ENCODE measurements at regions not wholly inside any gene's neighbourhood (a gene's known extent, or its start where the extent isn't known, plus 50 kb on each side); places are given as distances from the start of the nearest gene placed in this dataset.

DNA sequence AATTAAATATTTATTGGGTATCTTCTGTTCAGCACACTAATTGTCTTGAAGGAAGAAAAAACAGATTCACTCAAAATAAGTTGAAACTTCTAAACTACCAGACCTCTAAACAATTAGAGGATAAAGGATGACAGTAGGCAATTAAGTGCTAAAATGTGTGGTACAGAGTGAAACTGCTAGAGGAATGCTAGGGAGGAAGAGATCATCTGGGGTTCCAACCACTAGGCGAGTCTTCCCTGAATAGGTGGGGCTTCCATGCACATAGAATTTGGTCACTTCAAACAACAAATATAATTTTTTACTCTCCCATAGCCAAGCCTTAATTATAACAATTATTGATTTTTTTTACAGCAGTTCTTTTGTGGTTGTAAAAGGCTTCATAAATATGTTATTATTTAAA is 559.0 kb upstream of the ZEB2 start:
- DNase-seq: no peak

DNA sequence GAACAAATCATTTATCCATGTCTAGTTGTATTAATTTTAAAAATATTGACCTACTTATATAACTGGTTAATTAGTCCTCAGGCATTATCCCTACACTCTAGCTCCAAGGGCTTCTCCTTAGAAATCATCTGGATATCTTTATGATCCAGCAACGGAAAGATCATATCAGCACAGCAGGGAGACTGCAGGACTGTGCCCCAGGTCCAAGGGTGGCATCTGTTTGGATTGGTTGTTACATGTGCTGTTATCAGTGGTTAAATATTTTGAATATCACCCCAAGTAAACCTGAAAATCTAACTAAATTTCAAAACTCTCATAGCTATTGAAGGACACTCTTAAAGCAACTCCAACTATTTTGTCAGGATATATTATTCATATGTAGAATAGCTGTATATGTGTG is 556.2 kb upstream of the ZEB2 start:
- no peak for DNase-seq

DNA sequence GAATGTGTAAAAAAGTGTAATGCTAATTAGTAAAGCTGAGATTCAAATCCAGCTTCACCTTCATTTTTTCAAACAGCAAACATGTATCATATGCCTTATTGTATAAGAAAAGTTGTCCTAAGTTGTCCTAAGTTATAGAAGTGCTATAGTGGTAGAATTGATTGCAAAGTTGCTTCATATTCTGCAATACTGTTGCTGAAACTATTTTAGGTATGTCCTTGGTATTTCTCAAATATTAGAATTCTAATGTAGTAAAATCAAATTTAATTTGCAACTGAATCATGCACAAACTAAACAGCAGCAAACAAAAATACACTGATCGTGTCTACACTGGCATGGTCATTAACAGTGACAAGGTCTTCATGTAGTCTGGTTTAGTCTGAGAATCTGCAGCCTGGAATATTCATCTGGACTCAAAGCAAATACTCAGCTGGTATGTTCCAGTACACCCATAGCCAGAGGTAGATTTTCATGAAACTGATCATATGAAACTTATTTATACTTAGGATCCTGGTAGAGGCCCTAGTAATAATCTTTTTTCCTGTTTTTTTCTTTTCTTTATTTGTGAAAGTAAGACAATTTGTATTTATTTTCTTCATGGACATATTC is 555.6 kb upstream of the ZEB2 start:
- no peak for DNase-seq

DNA sequence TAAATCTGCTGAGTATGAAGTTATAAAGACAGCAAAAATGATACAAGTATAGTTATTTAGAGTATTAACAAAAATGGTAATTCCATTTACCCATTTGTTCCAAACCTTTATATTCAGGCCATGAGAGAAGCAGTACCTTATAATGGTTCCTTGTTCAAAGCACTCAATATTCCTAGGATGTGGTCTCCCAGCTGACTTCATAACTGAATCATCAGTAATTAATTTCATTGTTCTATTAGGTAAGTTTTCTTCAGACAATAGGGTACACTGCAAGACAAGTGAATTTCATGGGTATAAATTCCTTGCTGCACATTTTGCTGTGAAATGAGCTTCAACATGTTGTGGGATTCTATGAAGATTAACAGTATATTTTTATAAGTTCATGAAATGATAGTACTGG is 550.8 kb upstream of the ZEB2 start:
- no peak for DNase-seq

DNA sequence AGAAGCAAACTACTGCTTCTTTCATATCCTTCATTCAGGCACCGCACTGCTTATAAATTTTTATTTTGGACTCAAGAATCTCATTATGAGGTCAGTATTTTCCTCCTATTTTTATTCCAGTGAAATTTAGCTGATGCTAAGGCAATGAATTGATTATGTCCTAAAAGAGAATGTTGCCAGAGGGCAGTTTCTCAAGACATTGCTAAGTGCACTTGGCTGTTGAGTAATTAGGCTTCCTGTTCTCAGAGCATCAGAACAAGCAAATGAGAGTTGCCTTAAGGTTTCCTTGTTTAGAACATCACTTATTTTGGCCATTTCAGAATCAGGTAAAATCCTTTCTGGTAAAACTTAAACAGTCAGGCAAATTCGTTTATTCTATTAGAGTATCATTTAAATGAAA is 548.6 kb upstream of the ZEB2 start:
- no peak for DNase-seq

DNA sequence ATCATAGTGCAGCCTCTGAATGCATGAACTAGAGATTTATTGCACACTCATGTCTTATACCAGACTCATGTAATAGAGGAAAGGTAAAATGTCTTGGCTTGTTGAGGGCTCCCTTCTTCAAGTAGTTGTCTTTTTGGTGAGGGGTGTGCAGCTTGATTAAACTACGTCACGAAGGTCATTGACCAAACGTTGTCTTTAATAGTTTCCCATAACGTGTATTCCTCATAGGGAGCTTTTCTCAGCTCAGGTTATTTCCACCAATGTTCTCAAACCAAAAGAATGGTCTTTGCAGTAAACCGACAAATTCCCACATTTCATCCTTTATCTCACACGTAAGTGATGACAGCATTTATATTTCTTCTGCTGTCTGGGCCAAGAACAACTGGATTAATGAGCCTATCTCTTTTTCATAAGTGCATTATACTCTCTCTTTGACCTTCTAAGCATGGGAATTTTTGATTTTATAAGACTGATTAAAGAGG is 547.7 kb upstream of the ZEB2 start:
- DNase-seq: no peak

DNA sequence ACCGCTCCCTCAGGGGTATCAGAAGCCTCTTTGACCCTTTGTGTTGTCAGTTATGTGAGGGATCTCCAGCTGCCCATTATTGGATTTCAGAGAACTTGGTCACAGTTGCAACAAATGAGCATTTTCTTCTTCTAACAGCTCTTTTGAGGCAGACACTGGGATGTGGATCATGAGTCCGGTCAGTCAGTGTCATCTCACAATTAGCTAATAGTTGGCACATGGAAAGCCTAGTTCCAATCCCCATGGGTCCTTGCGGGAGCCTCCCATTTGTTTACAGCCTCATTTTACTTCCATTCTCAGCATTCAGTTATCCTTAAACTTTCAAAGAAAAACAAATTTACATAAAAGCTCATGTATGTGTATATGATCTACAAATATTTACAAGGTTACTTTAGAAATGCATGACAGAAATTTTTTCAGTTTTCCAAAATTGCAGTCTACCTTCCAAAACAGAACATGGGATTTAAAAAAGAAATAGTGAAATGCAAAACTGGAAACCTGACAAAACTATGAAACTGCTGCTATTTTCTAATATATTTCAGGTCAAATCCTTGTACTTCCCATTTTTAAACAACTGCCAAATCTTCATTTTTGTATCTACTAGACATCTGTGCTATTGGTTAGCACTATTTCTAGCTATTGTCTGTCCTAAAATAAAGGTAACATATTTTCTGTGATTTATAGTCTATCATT is 547.1 kb upstream of the ZEB2 start:
- DNase-seq: no peak

DNA sequence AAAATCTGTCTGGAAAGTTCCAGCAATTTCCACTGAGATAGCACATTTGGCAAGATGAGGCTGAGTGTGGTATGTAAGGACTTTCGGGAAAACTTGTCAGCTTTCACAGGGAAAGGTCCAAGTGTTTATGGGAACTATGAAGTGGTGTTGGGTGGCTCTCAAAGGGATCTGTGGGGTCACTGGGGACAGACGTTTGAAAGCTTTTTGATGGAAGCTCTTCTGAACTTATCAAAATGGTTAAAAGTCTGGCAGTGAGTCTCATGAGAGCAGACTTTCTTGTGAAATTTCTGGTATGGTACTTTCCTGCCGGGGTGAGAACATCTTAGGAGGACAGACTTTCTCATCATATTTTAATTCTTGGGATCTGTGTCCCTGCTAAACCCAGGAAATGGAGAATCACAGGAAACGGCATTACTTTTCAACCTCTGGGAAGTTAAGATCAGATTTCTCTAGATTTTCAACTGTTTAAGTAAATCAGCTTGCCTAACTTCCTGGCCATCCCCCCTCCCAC is 546.3 kb upstream of the ZEB2 start:
- no peak for DNase-seq

DNA sequence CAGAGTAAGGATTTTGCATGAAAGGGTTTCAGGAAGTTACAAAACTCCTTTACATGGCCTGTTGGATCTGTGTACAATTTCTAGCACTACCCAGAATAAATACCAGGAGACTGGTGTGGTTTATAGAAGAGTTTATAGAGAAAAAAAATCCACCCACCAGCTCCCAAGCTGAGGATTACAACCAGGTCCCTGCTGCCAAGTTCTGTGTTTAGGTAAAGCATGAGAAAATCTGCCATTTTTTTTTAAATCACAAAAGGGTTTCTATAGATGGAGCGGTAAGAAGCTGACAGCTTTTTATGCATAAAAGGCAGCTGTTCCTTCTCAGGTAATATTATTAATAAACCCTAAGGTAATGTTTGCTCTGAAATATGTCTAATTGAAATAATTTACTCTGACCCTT is 545.4 kb upstream of the ZEB2 start:
- DNase-seq: no peak

DNA sequence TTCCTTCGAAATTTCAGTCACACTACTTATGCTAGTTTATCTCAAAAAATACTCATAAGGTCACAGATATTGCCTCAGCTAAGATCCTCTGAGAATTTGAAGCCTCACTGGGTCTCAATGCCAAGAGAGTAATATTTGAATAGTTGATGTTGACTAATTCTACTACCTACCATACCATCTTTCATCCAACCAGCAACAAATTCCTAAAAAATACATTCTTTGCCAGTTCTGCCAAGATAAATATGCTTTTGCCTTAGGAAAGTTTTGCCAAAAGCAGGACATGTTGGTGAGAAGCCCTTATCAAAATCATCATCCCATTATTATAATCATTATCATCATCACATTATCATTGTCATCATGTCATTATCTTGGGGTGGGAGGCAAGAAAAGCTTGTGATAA is 544.6 kb upstream of the ZEB2 start:
- no peak for DNase-seq

DNA sequence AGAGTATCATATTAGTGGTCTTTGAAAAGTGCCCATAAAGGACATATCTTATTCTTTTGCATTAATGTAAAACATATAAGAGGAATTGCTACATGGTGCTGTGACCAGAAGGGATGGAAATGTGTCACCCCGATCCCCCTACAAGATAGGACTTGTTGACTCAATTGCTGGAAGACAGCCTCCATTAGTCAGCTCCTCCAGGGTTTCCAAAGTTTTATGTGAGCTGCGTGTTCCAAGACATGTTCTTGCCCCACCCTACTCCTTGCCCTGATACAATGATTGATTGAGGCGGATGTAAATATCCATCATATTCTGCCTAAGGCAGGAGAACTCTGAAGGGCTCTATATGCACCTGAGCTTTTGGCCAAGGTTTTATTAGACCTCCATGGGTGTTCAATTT is 541.0 kb upstream of the ZEB2 start:
- DNase-seq: no peak

DNA sequence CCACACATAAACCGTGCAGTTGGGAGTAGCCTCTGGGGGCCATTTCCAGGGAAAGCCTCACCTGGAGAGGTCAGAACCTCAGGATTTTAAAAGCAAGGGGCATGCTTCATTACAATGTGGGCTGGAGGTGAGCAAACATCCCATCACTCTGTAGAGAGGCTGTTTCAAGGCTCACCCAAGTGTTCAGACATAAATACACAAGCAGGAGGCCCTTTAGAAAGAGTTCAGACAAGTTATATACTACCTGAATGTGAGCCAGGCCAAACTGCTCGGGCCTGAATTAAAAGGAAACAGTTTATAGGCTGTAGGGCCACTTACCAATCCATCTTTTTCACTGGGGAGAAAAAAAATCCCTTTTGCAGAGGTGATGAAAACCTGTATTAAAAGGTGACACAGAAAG is 540.0 kb upstream of the ZEB2 start:
- no peak for DNase-seq

DNA sequence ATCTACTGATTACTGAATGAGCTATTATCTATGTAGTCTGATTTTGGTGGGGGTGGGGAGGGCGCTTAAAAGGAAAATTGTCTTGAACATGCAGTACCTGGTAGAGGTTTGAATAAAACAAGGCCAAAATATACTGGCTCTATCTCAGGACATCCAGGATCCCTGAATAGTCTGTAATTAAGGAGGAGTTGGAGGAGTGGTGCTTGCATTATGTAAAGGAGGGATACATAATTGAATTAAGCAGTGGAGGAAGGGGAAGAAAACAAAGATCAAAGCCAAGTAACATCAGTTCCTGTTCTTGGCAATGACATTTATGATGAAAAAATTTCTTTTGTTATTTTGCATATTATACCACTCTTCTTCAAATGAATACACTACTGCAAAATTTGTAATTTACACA is 539.4 kb upstream of the ZEB2 start:
- DNase-seq: no peak

DNA sequence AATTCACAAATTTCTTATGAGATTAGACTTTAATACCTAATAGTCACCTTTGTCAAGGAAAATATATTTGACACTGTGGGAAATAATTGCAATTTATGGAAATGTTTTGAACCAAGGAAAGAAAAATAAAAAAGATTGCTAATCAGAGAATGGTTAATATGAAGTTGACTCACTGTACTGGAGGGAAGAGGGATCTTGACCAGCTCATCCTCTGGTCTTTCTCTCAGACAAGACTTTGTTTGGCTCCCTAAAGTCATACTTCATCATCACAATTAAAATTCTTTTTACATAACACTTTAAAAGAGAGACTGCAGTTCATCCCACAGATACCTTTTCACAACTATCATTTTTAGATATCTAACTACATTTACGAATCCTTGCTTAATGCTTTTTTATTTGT is 538.5 kb upstream of the ZEB2 start:
- no peak for DNase-seq

DNA sequence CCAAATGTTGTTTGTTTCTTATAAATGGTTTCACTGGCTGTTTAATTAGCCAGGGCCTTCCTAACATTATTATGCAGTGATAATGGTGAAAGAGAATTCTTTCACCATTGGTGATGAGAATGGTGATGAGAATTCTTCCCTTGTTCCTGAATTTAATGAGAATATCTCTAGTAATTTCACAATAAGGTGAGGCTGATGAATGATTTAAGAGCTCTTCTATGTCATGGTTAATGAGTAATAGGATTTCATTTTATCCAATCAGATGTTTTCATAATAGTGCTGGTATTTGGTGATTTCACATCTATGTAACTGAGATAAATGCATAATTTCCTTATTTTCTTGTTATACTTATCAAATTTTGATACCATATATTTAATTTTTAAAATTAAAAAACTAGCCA is 535.7 kb upstream of the ZEB2 start:
- DNase-seq: no peak

DNA sequence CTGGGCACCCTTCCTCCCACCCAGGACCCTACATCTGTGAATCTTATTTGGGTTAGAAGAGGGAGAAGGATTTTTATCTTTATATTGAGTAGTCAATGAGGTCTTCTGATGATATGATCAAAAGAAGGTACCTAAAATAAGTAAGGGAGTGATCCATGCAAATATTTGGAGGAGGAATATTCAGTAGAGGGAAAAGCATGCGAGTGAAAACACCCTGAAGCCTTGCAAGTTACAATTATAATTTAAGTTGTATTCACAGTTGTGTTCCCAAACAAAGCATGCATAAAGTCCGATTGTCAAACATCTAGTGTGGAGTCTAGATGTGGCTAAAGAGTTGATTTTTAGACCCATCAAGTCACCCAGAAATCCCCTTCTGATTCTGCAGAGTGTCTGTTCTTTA is 530.2 kb upstream of the ZEB2 start:
- DNase-seq: no peak

DNA sequence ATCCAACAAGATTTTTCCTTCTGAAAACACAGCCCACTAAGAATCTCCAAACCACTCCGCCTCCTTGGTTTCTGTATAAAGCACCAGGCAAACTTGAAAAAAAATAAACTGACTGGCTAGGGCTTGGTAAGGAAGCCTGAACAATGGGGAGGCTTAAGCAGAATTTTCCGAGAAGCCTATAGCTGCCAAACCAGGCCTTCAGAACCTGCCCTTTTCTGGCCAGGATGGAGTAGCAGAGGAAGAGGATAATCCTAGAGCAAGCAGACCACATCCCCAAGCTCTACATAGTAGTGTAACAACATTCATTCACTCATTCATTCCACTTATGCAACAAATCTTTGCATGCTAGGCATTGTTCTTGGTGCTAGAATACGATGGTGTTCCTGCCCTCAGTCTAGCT is 529.6 kb upstream of the ZEB2 start:
- DNase-seq: no peak

DNA sequence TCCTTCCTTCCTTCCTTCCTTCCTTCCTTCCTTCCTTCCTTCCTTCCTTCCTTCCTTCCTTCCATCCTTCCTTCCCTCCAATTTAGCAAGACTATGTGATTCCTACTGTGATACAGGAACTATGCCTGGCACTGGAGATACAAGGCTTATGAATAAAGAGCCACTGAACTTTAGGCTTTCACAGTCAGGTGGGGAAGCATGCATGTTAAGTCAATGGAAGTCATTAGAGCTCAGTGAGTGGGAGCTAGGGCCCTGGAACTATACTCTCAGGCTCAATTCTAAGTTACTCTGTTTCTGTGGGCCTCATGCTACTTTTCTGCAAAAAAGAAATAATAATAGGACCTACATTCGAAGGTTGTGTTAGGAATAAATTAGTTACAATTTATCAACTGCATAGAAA is 527.6 kb upstream of the ZEB2 start:
- no peak for DNase-seq

DNA sequence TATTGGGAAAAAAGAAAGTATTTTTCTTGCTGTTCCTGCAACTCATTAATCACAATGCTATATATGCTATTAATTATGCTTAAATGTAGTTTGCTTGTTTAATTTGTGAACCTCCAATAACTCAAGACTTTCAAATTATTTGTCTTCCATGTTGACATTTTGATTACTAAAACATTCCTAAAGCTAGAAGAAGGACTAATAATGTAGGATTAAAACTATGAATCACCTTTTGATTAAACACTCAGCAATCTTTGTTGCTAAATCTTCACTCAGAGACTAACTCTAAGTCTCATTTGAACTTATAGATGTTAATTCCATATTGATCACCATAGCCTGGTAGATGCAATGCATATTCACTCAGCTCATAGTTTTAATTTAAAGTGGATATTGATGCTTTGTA is 524.6 kb upstream of the ZEB2 start:
- no peak for DNase-seq

DNA sequence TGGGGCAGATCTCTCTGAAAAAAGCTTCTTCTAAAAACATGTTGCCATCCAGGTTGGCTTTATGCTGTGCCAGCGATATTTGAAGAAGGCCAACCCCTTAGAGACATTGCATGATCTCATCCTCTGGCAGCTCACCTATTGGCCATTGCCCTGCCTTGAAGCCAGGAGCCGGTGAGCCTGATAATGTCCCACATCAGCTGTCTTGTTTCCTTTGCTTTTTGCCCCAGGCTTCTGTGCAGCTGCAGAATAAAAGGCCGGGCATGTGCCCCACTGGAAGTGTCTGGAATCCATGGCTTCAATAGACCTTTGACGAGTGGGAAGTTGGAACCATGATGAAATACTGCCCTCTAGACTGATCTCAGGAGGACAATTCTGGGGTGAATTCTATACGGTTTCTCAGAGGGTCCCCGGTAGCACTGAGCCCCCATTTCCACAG is 523.5 kb upstream of the ZEB2 start:
- no peak for DNase-seq

DNA sequence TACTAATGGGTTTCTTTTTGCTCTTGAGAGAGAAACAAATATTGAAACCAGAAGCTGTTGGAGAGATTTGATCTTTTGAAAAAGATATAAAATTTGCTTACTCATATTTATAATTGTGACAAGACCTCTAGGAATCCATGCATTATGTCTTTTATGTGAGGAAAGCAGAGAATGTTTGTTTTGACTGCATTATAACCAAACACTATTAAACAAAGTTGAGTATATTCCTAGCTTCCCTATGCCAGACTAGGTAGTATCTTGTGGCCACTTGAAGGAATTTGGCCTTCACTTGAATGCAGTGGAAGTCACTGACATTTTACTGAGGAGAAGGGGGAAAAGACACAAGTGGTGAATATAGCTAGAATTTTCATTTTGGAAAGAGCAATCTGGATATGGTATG is 521.8 kb upstream of the ZEB2 start:
- DNase-seq: peak; percentile 12

DNA sequence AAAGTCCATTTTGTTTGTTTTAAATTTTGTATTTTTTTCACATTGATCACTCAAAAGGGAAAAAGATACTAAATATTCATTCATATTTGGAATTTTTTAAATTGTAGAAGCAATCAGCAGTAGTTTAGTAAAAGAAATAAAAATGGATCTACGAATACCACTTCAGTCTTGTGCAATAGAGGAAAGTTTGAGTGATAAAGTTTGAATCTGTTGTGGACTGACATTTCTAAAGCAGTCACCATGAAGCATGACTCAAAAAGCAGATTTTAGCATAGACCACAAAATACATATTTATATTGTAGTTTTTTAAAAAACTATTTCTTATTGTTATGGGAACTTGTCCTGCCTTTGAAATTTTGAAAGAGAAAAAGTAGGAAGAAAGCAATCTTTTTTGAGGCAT is 520.5 kb upstream of the ZEB2 start:
- DNase-seq: no peak

DNA sequence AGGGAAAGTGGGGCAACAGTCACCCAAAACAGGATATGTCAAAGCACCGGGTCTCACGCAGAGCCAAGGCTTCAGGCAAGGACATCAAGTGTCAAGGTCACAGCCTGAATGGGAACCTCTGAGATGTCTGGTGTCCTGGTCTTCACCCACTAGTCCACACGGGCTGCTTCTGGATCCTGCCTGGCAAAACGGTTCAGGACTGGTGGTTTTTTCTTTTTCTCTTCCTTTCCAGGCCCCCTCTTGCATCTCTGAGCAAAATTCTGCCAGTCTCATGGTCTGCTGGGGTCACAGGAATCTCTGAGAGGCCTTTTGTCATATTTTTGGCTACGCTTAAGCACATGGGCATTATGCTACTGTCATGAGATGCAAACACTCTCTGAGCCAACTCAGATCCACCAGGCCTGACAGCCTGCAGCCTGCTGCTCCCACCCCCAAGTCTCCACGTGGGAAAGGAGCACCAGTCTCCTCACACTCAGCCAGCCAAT is 518.2 kb upstream of the ZEB2 start:
- no peak for DNase-seq

DNA sequence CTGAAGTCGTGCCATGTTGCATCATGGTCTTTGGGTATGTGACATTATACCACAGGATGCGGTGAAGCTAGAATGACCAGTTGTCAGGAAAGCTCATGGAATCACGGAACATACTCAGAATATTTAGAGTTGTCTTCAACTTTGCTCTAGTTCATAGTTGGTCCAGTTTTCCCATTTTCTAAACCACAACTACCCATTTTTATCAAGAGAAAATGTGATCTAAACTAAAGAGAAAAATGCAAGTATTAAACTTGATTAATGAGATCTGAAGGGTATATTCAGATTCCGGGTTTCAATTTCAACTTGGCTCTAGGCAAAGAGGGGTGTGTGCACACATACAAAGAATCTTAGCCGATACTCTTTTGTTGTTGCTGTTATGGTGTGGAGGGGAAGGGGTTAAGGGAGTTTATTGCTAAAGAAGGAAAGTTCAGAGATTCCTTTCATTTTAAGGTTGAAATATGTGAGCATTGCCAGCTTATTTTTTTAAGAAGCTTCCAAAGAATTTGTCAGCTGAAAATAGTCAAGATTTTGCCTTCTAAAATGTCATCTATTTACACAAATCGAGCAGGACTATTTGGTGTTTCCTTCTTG is 516.6 kb upstream of the ZEB2 start:
- DNase-seq: no peak

Measured in EL (cell line).